ENCODE measurements at regions not wholly inside any gene's neighbourhood (a gene's known extent, or its start where the extent isn't known, plus 50 kb on each side); places are given as distances from the start of the nearest gene placed in this dataset.
A peak's percentile ranks its signal among the peaks of the same experiment; 100 is the strongest.
"Not testable (repeated sequence)": the region's sequence is repeated elsewhere in the genome, so short reads cannot be mapped to it uniquely, and the experiment has no call there.

DNA sequence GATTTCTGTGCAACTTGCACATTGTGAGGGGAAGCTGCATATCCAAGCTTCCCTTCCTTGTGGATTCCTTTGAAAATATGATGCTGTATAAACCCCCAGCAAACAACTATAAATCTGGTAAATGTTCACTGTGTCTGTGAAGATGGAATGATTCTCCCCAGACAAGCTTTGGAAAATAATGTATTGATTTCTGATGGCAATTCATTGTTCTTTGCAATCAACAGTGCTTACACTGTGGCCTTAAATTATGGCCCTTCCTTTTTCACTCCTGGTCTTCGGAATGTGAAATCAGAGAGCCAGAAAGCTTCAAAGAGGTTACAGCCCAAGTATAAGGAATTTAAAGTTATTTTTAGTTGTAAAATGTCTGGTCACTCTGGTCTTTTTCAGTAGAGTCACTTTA, 308.8 kb downstream of the CBLN4 start:
- DNase-seq (ENCODE audit: low read depth in 4 of 4, low spot score in 2 of 4) = no peak

DNA sequence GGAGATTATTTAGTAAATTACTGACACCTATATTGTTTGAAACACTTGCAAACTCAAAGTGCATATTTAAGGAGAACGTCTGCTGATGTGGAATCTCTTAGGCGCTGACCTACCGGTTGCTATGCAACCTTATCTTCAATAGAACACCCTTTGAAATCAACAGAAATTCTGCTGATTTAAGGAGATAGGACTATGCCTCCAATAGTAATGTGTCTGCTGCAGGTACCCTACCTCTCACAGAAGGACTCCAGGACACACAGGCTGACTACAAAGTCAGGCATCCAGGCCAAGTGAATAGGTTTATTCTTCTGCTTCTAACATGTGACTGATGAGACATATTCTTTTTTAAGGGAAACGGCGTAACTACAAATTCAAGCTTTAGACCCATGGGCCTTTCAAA, 311.7 kb downstream of the CBLN4 start:
- DNase-seq (ENCODE audit: low read depth in 4 of 4, low spot score in 2 of 4) = no peak

DNA sequence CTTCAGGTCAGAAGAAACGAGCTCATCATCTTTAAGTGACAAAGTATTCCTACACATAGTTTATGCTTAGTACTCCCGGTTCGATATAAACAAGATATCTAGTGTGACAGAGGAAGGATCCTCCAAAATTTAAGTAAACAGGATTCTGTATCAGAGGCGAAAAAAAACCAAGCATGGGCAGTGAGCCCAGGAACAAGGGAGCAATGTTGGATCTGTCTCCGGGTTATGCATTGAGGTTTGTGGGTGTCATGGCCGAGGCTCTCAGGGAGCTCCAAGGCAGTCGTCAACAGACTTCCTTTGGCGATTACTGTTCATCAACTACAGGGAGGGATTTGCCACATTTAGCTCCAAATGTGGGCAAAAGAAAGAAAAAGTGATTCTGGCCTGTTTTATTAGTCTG, 319.5 kb downstream of the CBLN4 start:
- DNase-seq (ENCODE audit: low read depth in 4 of 4, low spot score in 2 of 4) = no peak

DNA sequence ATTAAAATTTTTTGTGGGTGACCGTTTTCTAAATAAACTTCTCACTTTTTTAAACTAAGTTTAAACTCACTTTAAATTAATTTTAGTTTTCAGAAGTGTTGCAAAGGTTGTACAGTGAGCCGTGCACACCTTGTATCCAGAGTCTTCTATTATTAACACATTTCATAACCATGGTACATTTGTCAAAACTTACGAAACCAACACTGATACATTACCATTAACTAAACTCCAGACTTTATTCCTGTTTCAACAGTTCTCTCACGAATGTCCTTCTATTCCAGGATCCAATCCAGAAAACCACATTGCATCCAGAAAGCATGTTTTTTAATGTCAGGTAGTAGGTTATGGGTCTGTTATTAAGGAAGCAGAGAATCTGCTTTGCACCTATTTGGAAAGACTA, 319.9 kb downstream of the CBLN4 start:
- no peak for DNase-seq (ENCODE audit: low read depth in 4 of 4, low spot score in 2 of 4)

DNA sequence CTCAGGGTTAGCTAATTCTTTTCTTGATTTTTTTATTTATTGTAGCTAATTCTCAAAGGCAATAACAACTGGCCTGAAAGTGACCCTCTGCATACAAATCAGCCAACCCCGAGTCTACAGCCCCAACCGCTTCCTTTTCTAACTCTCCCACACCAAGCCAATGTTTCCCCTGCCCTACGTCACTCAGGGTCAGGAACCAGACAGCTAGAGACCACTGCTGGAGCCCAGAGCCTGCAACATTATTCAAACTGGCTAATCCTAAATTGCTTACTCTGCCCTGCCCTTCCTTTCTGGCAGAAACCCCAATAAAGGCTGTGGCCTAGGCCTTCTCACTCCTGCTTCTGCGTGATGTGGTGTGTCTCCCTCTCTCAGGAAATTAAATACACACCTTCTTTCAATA, 320.7 kb downstream of the CBLN4 start:
- DNase-seq (ENCODE audit: low read depth in 4 of 4, low spot score in 2 of 4) = peak in 1 of 4 donors; percentile 60

DNA sequence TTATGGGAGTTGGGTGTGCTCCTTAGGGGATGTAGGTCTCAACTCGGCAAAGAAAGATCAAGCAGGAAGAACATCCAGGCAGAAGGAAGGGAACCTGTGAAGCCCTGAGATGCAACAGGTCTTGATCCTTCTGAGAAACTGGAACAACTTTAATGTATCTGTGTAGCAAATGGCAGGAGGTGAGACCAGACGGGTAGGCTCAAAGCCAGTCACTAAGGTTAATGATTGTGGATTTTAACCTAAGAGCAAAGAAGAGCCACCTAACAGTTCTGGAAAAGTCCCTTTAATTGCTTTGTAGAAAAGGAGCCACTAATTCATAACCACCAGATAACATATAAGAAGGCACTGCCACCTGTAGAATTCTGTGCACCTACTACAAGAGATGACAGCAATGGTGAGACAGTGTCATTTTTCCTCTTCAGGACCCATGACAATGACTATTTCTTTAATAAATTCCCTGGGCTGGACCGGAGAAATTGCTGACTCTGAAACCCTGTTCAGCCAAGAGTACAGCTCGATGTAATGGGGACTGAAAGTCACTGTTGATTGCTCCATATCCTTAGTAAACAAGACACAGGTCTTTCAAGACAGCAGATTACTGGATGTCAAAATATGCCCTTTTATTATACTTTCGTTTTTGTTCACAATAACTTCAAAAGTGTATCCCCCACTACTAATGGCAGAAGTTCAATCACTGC, 326.2 kb downstream of the CBLN4 start:
- DNase-seq (ENCODE audit: low read depth in 4 of 4, low spot score in 2 of 4) = no peak

DNA sequence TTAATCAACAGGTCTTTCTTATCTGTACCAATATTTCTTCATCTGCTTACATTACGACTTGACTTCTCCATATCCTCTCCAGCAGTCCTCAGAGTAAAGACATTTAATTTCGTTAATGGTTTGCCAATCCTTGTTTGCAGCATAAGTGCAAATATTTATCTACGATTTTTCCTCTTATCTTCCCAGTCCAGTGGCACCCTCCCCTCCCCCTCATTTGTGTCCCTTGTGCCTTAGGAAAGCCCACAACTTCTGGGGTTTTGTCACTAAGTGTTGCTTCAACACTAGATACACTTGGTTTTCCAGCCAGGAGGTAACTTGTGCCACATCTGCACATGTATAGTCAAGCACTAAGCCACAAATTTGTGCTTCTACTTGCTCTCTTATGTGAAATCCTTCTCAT, 327.2 kb downstream of the CBLN4 start:
- DNase-seq (ENCODE audit: low read depth in 4 of 4, low spot score in 2 of 4) = no peak

DNA sequence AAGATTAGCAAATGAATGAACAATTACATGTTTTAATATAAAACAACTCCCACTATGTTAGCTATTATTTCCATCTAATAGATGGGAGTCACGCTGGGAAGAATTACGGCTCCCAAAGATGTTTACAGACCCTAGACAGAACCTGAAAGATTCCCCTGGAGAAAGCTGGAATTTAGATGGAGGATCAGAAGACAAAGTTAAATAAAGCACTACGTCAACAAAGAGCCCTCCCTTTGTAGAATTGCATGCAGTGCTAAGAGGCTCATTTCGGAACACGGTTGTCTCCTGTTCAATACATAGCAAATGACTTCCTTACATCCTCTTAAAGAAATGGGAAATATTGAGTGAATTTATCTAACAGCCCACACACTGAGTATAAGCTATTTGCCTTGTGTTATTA, 328.3 kb downstream of the CBLN4 start:
- no peak for DNase-seq (ENCODE audit: low read depth in 4 of 4, low spot score in 2 of 4)

DNA sequence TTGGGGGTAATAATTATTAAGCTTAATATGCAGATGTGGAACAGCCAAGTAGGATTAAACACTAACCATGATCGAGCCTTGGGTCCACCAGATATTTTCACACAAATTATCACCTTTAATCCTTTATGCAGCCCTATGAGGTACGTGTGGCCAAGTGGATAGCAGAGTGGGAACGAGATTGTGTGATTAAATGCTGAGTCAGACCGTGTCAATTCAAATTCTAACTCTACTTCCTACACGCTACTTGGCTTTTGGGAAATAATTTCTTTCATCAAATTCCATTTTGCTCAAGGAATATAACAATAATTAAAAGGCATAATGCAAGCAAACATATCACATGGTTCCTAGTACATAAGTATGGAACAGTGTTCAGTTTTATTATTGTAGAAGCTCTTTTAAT, 329.2 kb downstream of the CBLN4 start:
- no peak for DNase-seq (ENCODE audit: low read depth in 4 of 4, low spot score in 2 of 4)

DNA sequence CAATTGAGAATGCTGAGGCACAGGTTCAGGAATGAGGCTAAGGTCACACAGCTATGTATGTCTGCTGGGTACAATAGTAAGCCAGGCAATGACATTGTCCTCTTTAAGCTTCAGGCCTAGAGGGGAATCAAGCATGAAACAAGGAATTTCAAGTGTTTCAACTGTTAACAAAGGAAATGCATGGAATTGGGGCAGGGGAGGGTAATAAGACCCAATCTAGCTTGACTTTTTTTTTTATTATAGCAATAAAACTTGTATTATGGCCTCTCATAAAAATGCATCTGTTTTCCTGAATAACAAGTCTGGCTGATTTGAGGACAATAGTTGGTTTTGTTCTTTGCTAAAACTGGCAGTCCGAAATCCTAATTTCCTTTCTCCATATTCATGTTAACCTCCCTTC, 336.7 kb downstream of the CBLN4 start:
- DNase-seq (ENCODE audit: low read depth in 4 of 4, low spot score in 2 of 4) = no peak

DNA sequence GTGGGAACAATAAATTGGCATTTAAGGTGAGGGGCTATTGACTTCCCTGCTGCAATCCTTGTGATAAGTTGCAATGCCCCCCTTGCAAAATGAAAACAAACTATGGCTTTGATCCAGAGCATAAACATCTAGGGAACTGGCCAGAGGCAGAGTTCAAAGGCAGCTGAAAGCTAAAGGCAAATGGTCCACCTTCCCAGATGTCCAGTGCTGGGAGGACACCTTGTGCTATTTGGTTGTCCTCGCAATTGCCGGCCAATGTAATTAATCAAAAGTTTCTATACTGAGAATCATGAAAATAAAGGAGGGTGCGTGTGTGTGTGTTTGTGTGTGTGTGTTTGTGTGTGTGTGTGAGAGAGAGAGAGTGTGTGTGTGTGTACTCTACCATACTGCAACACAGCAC, 337.4 kb downstream of the CBLN4 start:
- DNase-seq (ENCODE audit: low read depth in 4 of 4, low spot score in 2 of 4) = no peak

DNA sequence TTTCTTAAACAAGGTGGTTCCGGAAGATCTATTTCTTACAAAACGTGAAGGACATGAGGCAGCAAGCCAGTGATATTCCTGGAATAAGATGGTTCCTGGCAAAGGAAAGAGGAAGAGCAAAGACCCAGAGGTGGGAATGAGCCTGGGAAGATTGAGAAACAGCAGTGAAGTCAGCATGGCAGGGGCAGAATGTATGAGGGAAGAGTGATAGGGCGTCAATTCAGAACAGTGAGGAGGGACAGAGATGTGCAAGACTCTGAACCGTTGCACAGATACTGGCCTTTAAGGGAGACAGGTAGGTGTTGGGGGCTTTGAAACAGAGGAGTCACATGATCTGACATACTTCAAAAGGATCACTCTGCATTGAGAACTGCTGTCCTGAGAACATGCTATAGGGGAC, 338.3 kb downstream of the CBLN4 start:
- DNase-seq (ENCODE audit: low read depth in 4 of 4, low spot score in 2 of 4) = no peak

DNA sequence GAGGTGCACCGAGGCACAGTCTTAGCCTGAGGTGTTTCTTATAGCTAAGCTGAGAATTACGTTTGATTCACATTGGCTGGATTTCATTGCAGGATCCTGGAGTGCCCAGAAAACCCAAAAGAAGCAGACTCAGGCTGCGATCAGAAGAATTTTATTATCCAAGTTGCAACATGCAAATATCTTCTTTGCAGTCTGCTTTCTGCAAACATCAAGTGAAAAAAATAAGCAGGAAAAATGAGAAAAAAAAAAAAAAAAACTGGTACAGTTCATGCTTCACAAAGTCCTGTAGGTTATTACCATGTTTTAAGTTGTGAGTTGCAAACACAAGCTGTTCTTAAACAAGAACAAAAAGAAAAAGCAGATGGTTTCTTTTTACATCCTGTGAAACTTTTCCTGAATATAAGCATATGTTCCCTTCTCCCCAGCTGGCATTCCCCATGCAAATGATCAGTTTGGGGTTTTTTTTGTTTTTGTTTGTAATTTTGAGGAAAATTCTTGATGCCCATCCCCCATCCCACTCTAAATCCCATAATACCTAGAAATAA, 349.0 kb downstream of the CBLN4 start:
- no peak for DNase-seq (ENCODE audit: low read depth in 4 of 4, low spot score in 2 of 4)

DNA sequence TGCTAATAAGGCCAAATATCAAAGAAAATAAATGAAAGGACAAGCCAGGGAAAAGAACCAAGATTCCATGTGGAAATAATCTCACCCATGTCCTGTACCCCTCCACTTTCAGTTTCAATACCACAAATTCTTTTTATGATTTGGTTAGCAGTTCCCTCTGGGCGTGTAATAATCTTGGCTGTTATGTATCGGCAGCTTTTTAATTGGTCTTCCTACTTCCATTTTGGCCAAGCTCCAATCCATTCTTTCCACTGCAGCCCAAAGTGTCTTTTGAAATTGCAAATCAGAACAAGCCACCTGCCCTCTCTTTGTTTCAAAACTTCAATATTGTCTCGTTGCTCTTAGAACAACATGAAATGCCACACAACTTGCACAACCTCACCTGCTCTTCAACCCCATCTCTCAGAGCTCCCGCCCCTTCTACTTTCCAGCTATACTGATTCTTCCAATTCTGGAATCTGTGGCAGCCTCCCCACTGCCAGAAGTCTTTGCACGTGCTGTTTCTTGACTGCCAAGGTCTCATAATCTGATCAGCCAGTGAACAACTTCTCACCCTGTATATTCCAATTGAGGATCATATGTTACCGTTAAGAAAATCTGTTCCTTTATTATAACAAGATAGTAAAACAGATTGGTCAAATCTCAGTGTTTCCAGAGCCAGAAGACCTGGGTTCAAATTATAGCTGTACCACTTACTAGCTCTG, 354.5 kb downstream of the CBLN4 start:
- DNase-seq (ENCODE audit: low read depth in 4 of 4, low spot score in 2 of 4) = no peak

DNA sequence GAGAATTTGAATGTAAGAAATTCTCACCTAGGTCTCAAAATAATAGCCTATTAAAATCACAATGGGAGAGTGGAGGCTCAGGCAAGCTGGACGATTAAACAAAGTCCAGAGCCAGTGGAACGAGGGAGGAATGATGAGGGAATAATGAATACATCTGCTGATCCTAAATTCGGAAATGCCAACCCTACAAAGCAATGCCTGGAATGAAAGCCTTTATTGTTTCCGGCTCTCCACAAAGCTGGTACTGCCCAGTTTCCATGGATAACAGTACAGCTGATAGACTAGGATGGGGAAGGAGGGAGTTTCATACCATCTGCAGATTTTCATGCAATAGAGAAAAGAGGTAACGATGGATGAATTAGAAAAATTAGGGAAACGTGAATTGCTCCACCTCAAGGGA, 356.1 kb downstream of the CBLN4 start:
- DNase-seq (ENCODE audit: low read depth in 4 of 4, low spot score in 2 of 4) = no peak

DNA sequence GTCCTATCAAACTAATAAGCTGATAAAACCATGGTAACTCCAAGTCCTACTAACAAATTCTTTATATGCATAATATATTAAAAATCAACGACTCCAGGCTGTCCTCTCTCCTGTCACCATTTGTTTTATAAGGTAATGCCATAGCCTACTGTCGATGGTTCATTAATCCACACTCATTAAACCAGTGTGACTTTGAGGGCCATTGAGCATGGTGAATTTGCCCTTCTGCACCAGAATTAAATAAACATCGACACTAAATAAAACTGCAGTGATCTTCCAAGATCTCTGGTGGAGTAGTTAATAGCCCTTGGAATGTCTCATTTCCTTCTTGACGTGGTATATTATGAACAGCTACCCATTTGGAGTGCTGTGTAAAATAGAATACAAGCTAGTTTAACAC, 358.5 kb downstream of the CBLN4 start:
- DNase-seq (ENCODE audit: low read depth in 4 of 4, low spot score in 2 of 4) = peak in 1 of 4 donors; percentile 22

DNA sequence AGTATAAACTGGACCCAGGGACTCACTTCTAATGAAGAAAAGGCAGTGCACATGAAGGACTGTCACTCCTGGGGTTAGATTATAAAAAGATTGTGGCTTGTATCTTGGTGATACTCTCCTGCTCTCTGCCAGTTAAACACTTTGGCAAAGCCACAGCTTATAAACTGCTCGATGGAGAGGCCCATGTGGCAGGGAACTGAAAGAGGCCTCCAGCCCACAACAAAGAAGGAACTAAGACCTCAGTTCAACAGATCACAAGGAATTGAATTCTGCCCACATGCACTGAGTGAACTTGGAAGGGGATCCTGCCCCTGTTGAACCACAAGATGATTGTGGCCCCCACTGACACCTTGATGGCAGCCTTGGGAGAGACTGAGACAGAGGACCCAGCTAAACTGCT, 363.8 kb downstream of the CBLN4 start:
- no peak for DNase-seq (ENCODE audit: low read depth in 4 of 4, low spot score in 2 of 4)

DNA sequence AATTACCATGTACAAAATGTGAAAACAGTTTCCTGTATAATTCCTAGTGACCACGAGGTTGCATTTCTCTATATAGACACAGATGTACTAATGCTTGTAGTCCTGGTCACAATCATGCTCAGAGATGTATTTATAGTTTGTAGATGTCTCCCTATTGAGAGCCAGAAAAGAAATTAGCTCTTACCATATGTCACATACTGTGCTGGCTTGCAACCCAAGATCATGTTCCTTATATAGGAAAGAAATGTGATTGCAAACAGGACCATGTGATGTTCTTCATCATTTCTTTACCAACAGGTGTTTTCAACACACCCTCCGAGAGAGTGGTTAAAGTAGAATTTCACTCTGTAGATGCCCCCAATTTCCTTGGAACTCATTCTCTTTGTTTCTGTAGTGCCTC, 369.4 kb downstream of the CBLN4 start:
- no peak for DNase-seq (ENCODE audit: low read depth in 4 of 4, low spot score in 2 of 4)

DNA sequence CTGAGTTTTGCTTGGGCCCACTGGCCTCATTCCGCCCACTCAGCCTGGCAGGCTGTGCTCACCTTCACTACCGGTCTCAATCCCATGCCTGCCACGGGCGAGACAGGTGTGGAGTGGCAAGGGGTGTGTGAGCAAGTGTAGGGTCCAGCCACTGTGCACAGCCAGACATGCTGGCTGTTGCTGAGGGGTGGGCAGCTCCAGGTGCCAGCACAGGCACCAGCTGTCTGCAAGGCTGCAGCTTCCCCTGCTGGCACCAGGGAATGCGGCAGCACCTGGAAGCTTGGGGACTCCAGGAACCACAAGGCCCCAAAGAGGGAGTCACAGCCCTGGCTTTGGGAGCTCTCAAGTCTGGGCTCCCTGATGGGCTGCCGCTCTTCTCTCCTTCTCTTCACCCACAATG, 372.7 kb downstream of the CBLN4 start:
- no peak for DNase-seq (ENCODE audit: low read depth in 4 of 4, low spot score in 2 of 4)

DNA sequence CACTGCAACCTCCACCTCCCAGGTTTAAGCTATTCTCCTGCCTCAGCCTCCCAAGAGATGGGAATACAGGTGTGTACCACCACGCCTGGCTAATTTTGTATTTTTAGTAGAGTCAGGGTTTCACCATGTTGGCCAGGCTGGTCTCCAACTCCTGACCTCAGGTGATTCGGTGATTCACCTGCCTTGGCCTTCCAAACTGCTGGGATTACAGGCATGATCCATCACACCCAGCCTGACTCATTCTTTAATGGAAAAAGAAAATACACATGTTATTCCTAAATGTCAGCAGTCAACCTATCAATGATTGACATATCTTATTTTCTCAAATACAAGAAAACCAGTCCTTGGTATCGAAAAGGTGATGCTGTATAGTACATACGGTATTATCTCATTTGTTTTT, 376.2 kb downstream of the CBLN4 start:
- not testable (repeated sequence) for DNase-seq (ENCODE audit: low read depth in 4 of 4, low spot score in 2 of 4)

DNA sequence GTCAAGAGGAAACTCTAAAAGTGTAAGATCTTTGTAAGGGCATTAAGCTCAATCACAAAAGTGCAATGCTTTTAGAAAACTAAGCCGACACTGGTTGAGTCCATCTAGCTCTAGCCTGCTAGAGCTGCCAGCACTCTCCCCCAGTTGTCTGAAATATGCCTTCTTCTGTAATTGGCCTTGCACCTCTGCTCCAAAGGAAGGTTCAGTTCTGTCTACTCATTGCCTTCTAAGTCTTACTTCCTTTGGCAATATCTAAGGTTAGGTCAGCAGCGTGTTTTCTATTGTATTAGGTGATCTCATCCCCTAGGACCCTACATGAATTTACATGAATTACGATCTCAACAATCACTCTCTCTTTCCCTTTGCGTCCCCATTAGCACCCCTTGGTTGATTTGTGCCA, 378.6 kb downstream of the CBLN4 start:
- no peak for DNase-seq (ENCODE audit: low read depth in 4 of 4, low spot score in 2 of 4)

DNA sequence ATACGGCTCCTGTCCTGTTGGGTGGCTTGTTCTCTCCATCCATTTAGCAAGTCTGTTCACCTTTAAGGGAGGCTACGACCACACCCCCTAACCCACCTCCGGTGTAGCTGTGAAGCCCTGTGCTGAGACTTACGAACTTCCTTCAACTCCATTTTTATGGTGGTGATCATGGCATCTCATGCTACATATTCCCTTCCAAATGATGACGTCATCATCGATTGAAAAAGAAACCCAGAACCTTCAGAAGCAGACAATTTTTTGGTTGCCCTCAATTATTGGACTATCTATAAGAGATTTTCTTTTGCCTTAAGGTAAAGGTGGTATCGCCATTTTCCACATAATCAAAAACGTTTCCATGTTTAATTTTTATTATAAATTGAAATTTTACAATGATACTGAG, 389.0 kb downstream of the CBLN4 start:
- no peak for DNase-seq (ENCODE audit: low read depth in 4 of 4, low spot score in 2 of 4)
